ENCODE measurements at regions not wholly inside any gene's neighbourhood (a gene's known extent, or its start where the extent isn't known, plus 50 kb on each side); places are given as distances from the start of the nearest gene placed in this dataset.

- no peak overlapping the region for H2AFZ ChIP-seq (replicated peaks)
- no peak for DNase-seq (ENCODE audit: low spot score)
- H3K9me3 Mint-ChIP-seq = no peaks in the 10 kb centered on the region
- no peak overlapping the region for H3K9ac ChIP-seq
- H3K79me2 ChIP-seq (ENCODE audit: low read depth) = no peaks in the 10 kb centered on the region
- no peaks in the 10 kb centered on the region for H3K4me1 ChIP-seq
- no peaks in the 10 kb centered on the region for H3K4me1 Mint-ChIP-seq
- no peaks in the 10 kb centered on the region for H3K36me3 ChIP-seq
- no peaks in the 10 kb centered on the region for H3K27me3 ChIP-seq
- no peak overlapping the region for H3K27ac ChIP-seq
- H3K27me3 Mint-ChIP-seq (ENCODE audit: insufficient read depth, low read depth) = no peaks in the 10 kb centered on the region
- no peak overlapping the region for H3K4me3 Mint-ChIP-seq
- no peaks in the 10 kb centered on the region for H4K20me1 ChIP-seq (ENCODE audit: low read depth)
- no peak overlapping the region for H3K4me3 ChIP-seq
- H3K4me2 ChIP-seq = no peak overlapping the region
- H3K36me3 Mint-ChIP-seq = no peaks in the 10 kb centered on the region
- TF ChIP-seq EZH2phosphoT487 (IDR thresholded peaks at IDR 0.05) = no peak
- no peak for TF ChIP-seq EZH2 (IDR thresholded peaks at IDR 0.05)
- no peaks in the 10 kb centered on the region for H3F3A ChIP-seq (ENCODE audit: low read depth)
- no peaks in the 10 kb centered on the region for H3K9me3 ChIP-seq (ENCODE audit: low read depth)
- H3K27ac Mint-ChIP-seq = no peak overlapping the region
Measured at GRCh38 chr13:84606616-84607015, 724.3 kb upstream of the SLITRK1 start.

- Histone ChIP-seq H3K27me3 (no peaks in the 10 kb centered on the region), H3K9me3 (ENCODE audit: low read depth) (no peaks in the 10 kb centered on the region), H3K4me1 (no peaks in the 10 kb centered on the region), H3K36me3 (no peaks in the 10 kb centered on the region), H3F3A (ENCODE audit: low read depth) (no peaks in the 10 kb centered on the region), H3K79me2 (ENCODE audit: low read depth) (no peaks in the 10 kb centered on the region), H3K9ac (no peak overlapping the region), H3K4me2 (no peak overlapping the region), H2AFZ (replicated peaks) (no peak overlapping the region), H3K27ac (no peak overlapping the region), H3K4me3 (no peak overlapping the region), H4K20me1 (ENCODE audit: low read depth) (no peaks in the 10 kb centered on the region)
- TF ChIP-seq CTCF (IDR thresholded peaks at IDR 0.05) (no peak), EZH2phosphoT487 (IDR thresholded peaks at IDR 0.05) (no peak), EZH2 (IDR thresholded peaks at IDR 0.05) (no peak)
- H3K27ac Mint-ChIP-seq = no peak overlapping the region
- H3K36me3 Mint-ChIP-seq = no peaks in the 10 kb centered on the region
- no peaks in the 10 kb centered on the region for H3K4me1 Mint-ChIP-seq
- no peaks in the 10 kb centered on the region for H3K9me3 Mint-ChIP-seq
- DNase-seq (ENCODE audit: low spot score) = no peak
- H3K4me3 Mint-ChIP-seq = no peak overlapping the region
- no peaks in the 10 kb centered on the region for H3K27me3 Mint-ChIP-seq (ENCODE audit: insufficient read depth, low read depth)
Measured at GRCh38 chr13:84605927-84606326, 723.7 kb upstream of the SLITRK1 start.

- Histone ChIP-seq H3K9ac (no peak overlapping the region), H3K9me3 (ENCODE audit: low read depth) (no peaks in the 10 kb centered on the region), H3F3A (ENCODE audit: low read depth) (no peaks in the 10 kb centered on the region), H3K4me2 (no peak overlapping the region), H3K4me1 (no peaks in the 10 kb centered on the region), H2AFZ (replicated peaks) (peak overlapping the region; percentile 27), H3K36me3 (no peaks in the 10 kb centered on the region), H3K27ac (no peak overlapping the region), H3K4me3 (no peak overlapping the region), H3K79me2 (ENCODE audit: low read depth) (no peaks in the 10 kb centered on the region), H3K27me3 (no peaks in the 10 kb centered on the region), H4K20me1 (ENCODE audit: low read depth) (no peaks in the 10 kb centered on the region)
- Mint-ChIP-seq H3K4me1 (no peaks in the 10 kb centered on the region), H3K36me3 (no peaks in the 10 kb centered on the region), H3K27ac (no peak overlapping the region), H3K9me3 (no peaks in the 10 kb centered on the region), H3K4me3 (no peak overlapping the region), H3K27me3 (ENCODE audit: insufficient read depth, low read depth) (no peaks in the 10 kb centered on the region)
- TF ChIP-seq EZH2phosphoT487 (IDR thresholded peaks at IDR 0.05) (no peak), EZH2 (IDR thresholded peaks at IDR 0.05) (no peak), CTCF (IDR thresholded peaks at IDR 0.05) (no peak)
- DNase-seq (ENCODE audit: low spot score) = no peak
Measured at GRCh38 chr13:84591444-84591843, 709.2 kb upstream of the SLITRK1 start.

- H3K36me3 ChIP-seq = no peaks in the 10 kb centered on the region
- no peak overlapping the region for H3K9ac ChIP-seq
- no peak overlapping the region for H3K4me3 Mint-ChIP-seq
- H4K20me1 ChIP-seq (ENCODE audit: low read depth) = no peaks in the 10 kb centered on the region
- H3K4me2 ChIP-seq = no peak overlapping the region
- H3K9me3 Mint-ChIP-seq = no peaks in the 10 kb centered on the region
- no peaks in the 10 kb centered on the region for H3K36me3 Mint-ChIP-seq
- no peak for TF ChIP-seq CTCF (IDR thresholded peaks at IDR 0.05)
- TF ChIP-seq EZH2 (IDR thresholded peaks at IDR 0.05) = no peak
- TF ChIP-seq EZH2phosphoT487 (IDR thresholded peaks at IDR 0.05) = no peak
- H3K4me1 Mint-ChIP-seq = no peaks in the 10 kb centered on the region
- no peak for DNase-seq (ENCODE audit: low spot score)
- no peak overlapping the region for H3K27ac Mint-ChIP-seq
- H3K27me3 ChIP-seq = no peaks in the 10 kb centered on the region
- no peaks in the 10 kb centered on the region for H3F3A ChIP-seq (ENCODE audit: low read depth)
- H3K4me1 ChIP-seq = no peaks in the 10 kb centered on the region
- no peaks in the 10 kb centered on the region for H3K9me3 ChIP-seq (ENCODE audit: low read depth)
- H3K27me3 Mint-ChIP-seq (ENCODE audit: insufficient read depth, low read depth) = no peaks in the 10 kb centered on the region
- H3K27ac ChIP-seq = no peak overlapping the region
- H2AFZ ChIP-seq (replicated peaks) = no peak overlapping the region
- H3K4me3 ChIP-seq = no peak overlapping the region
- no peaks in the 10 kb centered on the region for H3K79me2 ChIP-seq (ENCODE audit: low read depth)
Measured at GRCh38 chr13:84590663-84591062, 708.4 kb upstream of the SLITRK1 start.
